ENCODE measurements at regions not wholly inside any gene's neighbourhood (a gene's known extent, or its start where the extent isn't known, plus 50 kb on each side); places are given as distances from the start of the nearest gene placed in this dataset.

DNA sequence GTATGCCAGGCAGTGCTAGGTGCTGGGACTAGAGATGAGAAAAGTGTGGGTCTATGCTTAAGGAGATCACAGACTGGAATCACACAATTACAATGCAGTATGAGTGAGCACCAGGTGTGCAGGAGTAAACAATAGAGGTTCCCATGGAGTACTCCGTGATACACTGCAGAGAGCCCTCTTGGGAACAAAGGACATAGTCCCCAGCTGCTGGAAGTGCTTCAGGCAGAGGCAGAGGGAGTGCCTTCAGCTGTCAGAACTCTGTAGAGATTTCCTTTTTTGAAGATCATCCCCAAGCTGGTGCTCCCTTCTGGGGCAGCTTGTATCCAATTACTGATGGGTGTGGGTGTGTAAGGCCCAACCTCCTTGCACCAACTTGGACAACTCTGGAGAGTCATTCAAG lies 143.5 kb upstream of the PLET1 start:
- DNase-seq, result no peak

DNA sequence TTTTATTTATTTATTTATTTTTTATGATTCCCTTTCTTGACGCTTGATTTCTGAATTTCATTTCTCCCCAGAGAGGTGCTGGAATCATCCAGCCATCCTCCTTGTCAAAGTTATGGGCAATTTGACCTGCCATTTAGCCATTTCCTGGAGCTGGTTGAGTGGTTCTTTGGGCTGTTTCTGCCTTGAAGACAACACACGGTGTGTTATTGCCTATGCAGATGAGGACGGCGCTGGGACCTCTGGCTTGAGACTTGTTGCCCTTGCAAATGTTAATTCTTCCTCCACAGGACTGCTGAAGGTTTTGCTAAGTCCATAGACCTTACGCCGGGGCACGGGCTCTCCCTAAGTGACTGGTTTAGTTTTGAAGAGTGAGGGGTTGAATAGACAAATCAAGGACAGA lies 147.9 kb upstream of the PLET1 start:
- DNase-seq, result no peak

DNA sequence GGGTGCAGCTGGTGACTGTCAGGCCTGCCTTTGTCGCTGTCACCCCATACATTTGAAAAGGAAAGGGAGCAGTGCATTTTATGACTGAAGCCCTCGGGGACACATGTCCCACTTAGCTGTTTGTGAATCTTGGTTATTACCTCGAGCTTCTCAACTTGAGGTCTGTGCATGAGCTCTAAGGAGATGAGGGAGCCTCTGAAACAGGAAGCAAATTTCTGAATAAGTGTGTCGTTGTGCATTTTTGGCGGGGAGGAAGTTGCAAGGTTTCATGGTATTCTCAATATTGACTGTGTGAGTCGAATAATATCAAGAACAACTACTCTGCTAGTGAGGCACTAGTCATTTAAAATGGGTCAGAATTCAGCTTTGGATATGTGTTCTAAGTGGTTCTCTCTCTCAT lies 149.7 kb upstream of the PLET1 start:
- DNase-seq, result no peak

DNA sequence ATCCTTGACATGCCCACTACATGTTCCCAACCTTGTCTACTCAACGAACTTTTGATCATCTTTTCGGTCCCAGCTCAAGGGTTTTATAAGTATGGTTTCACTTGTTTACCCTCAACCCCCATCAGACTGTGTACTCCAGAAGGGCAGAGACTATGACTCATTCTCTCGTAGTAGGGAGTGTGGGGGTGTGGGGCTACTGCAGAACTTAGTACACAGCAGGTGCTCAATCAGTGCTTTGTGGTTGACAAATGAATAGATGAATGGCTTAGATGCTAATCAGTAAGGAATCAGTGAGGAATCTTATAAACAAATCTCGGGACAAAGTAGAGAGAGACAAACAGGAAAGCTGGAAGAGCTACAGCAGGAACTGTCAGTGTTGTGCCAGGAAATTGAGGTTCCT lies 151.7 kb upstream of the PLET1 start:
- no peak for DNase-seq

DNA sequence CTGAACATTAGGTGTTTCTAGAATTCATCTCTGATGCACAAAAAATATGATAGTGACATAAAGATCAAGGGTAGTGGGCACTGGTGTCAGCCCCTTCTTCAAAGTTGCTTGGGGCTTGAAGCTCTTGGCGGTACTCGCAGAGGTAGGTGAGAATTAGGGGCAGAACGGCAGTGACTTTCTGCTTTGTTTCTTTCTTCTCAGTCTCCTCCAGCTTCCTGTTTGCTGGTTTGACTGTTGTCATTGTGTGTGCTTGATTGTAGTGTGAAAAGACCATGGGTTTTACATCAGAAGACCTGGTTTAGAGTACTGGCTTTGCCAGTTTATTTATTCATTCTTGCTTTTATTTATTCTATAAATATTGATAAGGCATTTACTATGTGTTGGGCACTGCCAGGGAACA lies 156.7 kb upstream of the PLET1 start:
- DNase-seq, result no peak

DNA sequence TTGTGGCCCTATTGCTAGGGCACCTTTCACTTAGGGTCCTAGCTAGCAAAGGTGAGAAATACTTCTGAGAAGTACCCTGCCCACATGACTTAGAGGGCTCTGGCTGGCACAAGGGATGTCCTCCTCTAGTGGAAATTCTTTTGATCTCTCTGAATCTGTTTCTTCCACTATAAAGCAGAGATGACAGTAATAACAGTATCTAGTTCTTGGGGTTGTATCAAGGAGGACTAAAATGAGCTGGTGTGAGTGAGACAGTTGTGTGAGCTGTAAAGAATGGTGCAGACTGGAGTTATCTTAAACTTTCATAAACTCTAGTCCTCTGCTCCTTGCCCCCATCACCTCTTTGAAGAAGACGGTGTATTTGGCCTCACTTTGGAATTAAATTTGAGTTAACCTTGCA lies 157.8 kb upstream of the PLET1 start:
- DNase-seq, result no peak

DNA sequence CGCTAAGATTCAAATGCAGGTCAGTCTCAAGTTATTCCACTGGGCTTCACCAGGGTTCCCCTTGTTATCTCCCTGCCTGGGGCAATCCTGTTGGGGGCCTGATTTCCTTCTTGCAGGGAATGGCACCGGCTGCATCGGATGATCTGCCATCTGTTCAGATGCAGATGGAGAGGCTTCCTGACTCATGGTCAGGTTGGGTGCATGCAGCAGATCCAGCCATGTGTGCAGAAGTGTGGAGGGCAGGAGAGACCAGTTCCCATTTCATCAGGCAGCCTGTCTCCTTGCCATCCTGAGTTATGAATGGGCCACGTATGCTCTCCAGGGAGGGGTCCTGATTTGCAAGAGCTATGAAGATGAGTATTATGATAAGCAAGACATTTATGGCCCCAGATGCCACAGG lies 161.2 kb upstream of the PLET1 start:
- DNase-seq, result no peak

DNA sequence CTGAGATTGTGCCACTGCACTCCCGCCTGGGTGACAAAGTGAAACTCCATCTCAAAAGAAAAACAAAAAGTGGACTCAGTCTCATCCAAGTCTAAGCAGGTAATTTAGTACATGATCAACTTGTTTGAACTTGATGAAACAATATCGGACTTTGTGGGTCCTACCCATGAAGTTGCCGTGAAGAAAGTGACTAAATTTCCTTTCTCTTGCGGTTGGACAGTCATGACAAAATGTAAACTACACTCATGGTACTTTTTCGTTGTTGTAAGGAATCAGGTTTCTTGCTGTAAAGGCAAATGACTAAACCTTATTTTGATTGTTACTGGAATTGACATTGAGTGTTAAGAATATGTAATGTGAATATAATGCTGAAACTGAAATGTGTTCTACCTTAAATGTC lies 164.5 kb upstream of the PLET1 start:
- DNase-seq, result no peak

DNA sequence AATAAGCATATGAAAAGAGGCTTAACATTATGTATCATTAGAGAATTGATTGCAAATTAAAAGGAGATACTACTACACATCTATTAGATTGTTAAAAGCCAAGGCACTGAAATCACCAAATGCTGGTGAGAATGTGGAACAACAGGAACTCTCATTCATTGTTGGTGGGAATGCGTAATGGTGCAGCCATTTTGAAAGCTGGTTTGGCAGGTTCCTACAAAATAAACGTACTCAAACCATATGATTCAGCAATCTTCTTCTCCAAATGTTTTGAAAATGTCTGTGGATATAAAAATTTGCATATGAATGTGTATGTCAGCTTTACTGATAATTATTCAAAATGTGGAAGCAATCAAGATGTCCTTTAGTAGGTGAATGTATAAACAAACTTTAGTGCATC lies 176.4 kb upstream of the PLET1 start:
- no peak for DNase-seq

DNA sequence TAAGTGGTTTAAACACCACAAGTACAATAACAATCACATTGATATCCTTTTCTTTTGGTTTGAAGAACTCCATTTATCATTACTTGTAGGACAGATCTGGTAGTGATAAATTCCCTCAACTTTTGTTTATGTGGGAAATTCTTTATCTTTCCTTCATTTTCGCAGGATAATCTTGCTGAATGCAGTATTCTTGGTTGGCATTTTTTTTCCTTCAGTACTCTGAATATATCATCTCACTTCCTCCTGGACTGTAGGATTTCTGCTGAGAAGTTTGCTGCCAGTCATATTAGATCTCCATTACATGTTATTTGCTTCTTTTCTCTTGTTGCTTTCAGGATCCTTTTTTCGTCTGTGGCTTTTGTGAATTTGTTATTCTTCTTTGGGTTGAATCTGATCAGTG lies 179.0 kb upstream of the PLET1 start:
- no peak for DNase-seq

DNA sequence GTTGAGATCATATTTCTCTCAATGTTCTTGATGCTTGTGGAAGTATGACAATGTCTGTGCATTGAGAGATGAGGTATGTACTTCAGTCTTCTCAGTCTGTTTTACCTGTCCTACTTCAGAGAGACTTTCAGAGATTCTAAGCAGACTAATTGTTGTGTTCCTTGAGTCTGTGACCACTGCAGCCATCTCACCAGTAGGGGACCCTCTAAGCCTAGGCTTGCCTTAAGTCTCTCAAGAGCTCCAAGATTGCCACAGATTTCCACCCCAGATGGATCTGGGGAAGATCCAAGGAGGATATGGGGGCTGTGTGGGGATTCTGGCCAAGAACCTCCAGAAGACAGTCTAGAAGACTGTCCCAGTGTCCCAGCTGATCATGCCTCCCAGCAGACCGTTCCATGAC lies 179.9 kb upstream of the PLET1 start:
- DNase-seq, result no peak

DNA sequence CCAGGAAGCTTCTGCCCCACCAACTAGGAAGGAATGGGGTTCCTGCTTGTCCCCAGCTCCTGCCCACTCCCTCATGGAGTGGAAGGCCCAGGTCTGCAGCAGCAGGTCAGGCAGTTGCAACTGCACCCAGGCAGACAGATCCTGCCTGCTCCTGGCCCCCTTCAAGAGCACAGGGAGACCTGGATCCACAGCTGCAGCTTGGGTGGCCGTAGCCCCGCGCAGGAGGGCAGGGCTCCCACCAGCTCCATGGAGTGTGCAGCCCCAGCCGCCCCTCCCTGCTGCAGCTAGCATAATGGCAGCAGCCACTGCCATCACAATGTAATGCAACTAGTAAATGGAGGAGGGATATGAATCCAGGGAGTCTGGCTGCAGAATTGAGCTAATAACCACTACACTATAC lies 187.5 kb upstream of the PLET1 start:
- DNase-seq, result no peak

DNA sequence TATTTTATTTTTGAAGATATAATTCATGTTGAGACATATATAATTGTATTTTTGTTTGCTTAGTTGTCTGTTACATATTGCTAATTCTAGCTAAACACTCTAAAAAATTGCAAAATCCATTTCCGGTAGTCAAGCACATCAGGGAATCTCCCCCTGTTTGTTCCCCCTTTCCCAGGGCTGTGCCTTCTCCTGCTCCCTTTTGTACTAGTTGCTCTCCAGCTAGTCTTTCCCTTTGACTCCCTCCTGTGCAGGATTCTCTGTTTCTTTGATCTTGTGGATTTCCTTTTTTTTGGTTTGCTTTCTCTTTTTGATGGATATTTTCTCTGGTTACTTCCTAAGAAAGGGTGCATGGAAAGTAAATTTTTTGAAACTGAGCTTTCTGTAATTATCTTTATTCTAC lies 188.1 kb upstream of the PLET1 start:
- DNase-seq, result no peak

DNA sequence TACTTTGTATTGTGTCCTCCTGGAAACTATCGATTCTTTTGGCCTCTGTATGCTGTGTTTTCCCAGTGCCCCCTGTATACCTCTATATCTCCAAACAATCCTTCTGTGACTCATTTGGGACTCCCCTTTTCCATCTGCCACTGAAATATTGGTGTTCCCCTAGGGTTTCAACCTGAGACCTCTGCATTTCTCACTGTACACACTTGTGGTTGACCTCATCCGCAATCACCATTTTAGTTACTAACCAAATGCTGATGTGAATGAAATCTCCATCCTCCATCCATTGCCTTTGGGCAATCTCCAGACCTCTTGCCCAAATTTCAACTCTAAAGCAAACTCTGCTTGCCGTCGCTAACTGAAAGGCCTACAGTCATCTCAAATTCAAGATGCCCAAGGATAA lies 190.6 kb upstream of the PLET1 start:
- DNase-seq, result no peak

DNA sequence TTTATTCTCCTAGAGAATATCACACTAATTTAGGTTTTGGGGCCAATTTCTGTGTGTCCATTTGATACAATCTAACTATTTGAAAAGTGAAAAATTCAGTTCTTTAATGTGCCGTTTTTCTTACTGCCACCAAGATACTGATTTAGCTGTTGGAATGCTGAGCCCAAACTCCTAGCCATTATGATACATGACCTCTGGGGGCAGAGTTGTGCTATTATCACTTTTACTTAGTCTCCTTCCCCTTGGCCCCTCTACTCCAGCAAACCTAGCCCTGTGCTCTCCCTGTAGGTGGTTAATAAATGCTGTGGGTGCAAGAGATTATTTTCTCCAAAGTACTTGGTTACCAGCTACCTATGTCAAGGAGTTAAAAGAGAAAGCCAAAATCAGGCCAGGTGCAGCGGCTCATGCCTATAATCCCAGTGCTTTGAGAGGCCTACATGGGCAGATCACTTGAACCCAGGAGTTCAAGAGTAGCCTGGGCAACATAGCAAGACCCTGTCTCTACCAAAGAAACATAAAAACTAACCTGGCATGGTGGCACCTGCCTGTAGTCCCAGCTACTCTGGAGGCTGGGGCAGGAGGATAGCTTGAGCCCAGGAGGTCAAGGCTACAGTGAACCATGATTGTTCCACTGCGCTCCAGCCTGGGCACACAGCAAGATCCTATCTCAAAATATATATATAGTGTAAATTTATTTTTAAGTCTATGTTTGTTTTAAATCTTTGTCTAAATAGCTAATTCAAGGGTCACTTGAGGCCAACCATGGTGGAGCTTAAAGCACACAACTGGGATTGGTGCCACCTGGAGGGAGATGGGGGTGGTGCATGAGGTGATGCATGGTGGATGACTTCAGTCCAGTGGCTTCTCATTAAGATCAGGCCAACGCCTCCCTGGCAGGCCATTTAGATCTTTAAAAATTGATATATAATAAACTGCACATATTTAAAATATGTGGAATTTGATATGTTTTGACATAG lies 193.2 kb upstream of the PLET1 start:
- DNase-seq, result peak; percentile 59

DNA sequence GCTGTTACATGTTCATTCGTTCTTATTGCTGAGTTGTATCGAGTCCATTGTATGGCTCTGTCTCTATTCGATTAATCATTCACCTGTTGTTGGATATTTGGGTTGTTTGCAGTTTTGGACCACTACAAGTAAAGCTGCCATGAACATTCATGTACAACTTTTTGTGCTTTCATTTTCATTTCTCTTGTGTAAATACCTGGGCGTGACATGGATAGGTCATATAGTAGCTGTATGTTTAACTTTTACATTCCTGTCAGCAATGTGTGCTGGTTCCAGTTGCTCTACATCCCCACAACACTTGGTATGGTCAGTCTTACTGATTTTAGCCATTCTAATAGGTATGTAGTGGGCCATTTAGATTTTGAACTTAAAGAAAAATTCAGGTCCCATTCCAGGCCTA lies 194.2 kb upstream of the PLET1 start:
- no peak for DNase-seq

DNA sequence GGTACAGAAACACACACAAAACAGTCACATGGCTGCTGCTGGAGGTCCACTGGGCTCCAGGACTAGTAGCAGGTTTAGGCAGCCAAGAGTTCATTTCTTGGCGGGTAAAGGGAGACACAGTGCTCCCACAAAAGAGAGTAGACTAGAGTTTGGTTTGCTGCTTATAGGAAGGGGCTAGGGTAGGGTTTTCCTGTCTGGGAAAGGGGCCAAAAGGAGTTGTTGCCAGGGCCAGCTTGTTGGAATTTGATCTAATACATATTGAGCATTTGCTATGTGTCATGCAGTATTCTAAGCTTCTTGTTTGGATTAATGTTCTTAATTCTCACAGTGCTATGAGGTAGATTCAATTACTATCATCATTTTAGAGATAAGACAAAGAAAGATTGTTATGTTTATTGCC lies 195.1 kb upstream of the PLET1 start:
- DNase-seq, result no peak

DNA sequence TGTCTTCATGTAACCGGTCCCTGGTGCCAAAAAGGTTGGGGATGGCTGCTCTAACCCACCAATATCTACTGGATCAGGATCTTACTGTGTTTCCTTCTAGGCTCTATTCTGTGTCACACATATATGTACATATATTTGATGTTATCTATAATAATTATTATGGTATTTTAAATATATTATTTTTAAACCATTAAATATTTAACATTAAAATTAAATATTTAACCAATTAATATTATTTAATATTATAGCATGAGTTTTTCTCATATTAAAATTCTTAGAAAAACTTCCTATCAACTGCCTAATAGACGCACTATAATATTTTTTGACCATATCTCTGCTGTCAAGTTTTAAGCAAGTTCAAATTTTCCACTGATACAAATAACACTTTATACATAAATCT lies 196.9 kb upstream of the PLET1 start:
- DNase-seq, result no peak

DNA sequence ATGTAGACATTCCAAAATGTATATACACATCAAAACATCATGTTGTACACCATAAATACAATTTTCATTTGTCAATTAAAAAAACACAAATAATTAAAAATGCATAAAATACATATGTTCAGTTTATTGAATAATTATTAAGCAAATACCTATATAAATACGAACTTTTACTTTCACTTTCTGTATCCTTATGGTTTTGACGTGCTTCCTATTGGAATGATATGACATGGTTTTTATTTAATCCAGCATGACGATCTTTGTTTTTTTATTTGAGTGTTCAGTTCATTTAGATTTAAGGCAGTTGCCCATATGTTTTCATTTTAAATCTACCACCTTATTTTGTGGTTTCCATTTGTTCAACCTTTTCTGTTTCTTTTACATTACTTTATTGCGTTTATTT lies 198.3 kb upstream of the PLET1 start:
- DNase-seq, result no peak

DNA sequence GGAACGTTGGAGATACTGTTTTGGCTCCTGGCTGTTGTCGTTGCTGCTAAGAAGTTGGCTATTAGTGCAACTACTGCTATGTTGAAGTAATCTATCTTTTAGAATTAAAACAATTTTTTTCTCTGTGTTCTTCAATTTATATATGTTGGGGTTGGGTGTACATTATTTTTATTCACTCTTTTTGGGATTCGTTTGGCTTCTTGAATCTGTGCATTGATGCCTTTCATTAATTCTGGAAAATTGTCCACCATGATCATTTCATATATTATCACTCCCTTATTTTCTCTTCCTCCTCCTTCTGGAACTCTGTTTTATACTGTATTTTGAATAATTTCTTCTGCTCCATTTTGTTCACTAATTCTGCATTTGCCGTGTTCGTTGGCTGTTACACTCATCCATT lies 199.5 kb upstream of the PLET1 start:
- DNase-seq, result no peak

DNA sequence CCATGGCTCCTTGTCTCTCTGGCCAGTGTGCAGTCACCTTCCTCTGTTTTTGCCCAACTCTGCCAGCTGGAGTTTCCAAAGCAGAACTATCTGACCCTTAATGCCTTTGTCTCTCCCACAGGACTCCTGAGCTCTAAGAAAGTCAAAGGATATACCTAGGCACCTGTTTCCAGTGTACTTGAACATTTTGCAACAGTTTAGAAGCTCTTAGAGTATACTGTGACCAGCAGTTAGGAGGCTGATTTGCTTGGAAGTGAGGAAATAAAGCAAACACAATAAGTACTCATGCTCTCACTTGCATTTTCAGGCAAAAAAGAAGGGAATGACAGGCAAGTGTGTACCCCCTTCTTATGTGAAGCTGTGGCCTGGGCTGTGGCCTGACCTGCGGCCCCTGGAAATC lies 204.3 kb upstream of the PLET1 start:
- no peak for DNase-seq

DNA sequence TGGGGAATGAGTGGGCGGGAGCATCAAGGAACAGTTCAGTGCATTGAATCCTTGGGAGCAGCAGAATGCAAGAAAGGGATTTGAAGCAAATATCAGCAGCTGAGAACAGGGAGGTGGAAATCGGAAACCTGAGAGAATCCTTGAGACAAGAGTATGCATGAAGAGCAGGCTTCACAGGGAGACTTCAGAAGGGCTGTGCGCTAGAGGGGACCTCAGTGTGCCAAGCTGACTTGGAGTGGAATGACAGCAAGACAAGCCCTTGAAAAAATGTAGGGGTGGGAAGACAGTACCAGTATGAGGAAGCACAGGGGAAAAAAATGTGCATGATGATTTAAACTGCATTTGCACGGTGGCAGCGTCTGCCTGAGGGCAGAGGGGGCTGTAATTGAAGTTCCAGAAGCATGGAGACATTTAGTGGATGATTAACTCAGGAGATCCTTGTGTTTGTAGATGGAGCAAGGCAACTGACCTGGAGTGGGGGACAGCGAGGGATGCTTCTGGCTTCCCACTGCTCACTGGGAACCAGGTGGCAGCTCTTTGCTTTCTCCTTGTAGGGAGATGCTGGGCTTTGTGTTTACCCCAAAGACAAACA lies 204.9 kb upstream of the PLET1 start:
- DNase-seq, result no peak

DNA sequence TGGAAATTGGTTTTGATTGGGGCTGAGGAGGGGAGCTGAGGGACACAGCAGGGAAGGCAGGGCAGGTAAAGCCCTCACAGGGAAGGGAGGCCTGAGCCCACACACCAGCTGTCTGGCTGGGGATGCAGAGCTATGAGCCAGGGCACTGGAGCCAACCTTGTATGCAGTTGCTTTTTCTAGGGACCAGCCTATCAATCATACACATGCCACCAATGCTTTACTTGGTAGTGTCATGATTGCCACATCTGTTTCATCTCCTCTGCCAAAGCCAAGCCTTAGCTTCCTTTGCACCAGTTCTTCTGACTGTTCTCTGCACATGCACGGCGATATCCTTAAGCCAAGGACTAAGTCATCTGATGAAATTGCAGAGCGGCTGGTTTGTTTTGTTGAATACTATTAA lies 207.1 kb upstream of the PLET1 start:
- DNase-seq, result no peak

DNA sequence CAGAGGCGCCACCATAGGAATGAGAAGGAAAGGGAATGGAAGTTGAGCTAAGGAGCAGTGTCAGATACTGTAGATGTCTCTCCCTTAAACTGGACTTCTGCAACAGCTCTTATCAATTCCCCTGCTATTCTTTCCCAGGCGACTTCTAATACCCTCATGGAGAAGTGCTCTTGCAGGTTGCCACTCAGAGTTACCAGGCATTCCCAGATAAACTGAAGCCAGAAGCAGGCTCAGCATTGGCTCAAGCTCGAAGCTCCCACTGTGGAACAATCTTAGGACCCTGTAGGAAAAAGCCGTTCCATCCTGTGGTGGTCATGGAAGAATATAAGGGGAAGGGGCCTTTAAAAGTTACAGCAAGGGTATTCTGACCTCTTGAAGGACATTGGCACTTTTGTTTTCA lies 208.7 kb upstream of the PLET1 start:
- DNase-seq, result no peak

DNA sequence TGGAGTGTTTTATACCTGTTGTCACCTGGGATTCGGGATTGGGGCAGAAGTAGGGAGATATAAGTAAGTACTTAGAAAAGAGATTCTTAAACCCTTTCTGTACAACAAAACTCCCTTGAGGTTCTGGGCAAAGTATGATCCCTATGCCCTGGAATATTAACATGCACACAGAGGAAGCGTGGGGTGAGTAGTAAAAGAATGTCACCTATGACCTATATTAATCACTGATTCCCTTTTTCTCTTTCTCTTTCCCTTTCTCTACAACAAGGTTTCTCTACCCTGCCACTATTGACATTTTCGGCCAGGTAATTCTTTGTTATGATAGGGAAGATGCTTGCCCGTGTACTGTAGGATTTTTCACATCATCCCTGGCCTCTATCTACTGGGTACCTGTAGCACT lies 209.7 kb upstream of the PLET1 start:
- DNase-seq, result no peak
